HG03139 (cell line): ENCODE measurements at regions not wholly inside any gene's neighbourhood (a gene's known extent, or its start where the extent isn't known, plus 50 kb on each side); places are given as distances from the start of the nearest gene placed in this dataset.

ENCODE experiments used
- ATAC-seq: cut with Tn5 transposase; IDR thresholded peaks from one replicate; pipeline ENCODE4 v1.9.1; 2021; ENCODE audit not compliant: unreplicated experiment

DNA sequence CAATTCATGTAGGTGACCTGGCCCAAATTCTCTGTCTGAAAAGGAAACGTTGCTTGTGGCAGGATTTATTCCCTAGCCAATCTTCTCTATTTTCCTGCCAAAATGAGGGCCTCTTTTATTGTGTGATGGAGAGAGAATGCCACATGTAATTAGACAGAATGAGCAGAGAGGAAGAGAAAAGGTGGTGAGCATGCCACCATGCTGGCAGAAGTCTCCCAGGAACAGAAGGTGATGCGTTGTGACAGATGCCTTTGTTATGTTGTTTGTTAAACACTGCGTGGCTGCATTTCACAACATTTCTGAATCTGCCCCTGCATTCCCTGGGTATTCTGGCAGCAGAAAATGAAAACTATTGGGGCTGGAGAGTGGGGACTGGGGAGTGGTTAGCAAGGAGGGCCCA lies 577.6 kb downstream of the TLR4 start:
- no peak for ATAC-seq

DNA sequence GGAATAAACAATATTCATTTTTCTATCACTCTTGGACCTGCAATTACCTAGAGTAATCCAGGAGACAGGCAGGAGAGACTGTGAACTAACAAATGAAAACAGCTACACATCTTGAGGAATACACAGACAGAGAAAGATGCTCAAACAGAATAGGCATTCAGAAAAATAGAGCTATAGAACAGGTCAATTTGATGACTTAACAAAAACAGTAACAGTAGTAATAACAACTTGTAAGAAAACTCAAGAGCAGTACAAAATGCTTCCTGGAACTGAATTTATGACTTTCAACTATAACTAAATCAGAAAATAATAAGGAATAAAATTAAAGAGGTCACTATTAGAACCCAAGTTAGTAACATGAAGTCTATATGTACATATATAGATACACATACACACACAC lies 579.3 kb downstream of the TLR4 start:
- no peak for ATAC-seq

DNA sequence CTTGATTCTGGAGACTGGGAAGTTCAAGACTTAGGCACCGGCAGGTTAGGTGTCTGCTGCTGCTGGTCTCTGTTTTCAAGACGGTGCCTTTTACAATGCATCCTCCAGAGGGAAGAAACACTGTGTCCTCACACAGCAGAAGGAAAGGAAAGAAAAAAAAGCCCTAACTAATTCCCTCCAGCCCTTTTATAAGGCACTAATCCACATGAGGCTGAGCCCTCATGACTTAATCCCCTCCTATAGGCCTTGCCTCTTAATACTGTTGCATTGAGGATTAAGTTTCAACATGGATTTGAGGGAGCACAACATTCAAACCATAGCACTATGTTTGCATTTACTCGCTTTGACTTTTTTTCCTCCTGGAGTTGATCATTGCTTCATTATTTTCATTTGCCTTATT lies 585.9 kb downstream of the TLR4 start:
- no peak for ATAC-seq

- no peak for ATAC-seq
Observed at GRCh38 chr9:118295413-118295812, 591.2 kb downstream of the TLR4 start.

DNA sequence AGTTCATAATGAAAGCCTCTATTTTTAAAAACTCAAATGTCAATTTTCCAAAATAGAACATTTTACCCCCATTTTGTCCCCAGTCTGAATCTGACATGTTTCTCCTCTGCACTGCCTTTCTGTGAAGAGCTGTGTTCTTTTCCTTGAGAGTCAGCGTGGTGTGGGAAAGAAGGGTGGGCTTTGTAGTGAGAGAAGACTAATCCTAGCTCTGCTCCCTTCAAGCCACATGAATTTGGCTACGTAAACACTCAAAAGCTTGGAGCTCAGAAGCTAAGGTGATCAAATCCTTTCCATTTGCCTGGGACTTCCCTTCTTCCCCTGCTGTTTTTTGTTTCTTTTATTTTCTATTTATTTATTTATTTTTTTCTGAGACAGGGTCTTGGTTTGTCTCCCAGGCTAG lies 598.5 kb downstream of the TLR4 start:
- ATAC-seq, result no peak

DNA sequence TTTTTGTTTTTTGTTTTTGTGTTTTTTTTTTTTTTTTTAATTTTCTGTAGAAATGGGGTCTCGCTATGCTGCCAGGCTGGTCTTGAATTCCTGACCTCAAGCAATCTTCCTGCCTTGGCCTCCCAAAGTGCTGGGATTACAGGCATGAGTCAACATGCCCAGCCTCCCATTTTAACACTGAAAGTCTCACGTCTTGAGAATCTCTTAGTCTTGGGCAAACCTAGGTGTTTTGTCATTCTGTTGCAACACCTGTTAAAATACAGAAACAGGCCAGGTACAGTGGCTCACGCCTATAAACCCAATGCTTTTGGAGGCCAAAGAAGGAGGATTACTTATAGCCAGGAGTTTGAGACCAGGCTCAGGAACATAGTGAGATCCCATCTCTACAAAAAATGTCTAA lies 599.0 kb downstream of the TLR4 start:
- no peak for ATAC-seq

DNA sequence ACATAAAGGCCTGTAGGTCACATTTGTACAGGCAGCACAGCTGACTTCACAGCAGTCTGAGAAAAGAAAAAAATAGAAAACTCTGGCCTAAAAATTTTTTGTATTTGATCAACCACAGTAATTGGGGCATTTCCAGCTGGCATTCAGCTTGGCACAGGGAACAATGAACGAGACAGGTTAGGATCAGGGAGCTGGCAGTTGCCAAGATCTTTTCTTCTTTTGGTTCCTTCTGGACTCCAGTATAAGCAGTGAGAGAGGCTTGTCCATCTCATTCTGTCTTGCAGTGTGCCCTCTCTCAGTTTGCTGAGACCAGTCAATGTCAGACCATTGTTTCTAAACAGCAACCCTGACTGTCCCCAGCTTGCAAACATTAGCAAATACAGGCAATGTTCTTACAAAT lies 601.1 kb downstream of the TLR4 start:
- no peak for ATAC-seq

DNA sequence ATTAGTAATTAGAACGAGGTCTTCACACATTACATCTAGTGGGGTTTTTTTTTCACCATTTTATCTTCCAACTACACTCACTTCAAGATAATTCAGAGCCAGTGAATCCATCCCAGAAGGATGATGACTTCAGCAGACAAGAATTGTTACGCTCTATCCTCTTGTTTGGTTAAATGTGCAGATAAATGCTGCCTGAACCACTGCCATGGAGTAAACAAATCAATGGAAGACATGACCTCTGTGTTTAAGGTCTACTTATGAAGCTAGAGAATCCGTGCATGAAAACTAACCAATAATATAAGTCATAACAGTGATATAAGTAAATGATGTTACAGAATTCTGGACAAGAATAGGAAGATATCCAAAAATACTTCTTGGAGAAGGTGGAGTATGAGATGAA lies 602.6 kb downstream of the TLR4 start:
- no peak for ATAC-seq

- ATAC-seq, result no peak
Observed at GRCh38 chr9:118313965-118314364, 609.8 kb downstream of the TLR4 start.

DNA sequence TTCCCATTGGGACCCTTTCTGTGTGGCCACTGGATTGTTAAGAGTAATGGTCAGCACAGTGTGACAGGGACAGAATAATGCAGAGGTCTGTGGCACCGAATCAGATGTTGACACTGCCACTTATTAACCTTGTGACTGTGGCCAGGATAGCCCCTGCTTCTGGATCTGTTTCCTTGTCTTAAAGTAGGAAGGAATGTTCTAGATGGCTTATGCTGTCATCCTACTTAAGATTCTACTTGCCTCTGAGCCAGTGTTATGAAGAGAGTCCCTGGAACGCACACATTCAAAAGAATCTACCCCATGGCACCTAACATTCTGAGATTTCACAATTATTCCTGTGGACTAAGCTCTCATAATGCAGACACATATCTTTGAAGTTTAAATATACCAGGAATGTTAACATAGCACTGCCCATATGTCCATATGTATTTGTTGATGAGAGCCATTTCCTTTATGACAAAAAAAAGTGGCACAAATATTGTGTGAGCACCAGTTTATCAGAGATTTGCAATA lies 612.7 kb downstream of the TLR4 start:
- ATAC-seq, result no peak

DNA sequence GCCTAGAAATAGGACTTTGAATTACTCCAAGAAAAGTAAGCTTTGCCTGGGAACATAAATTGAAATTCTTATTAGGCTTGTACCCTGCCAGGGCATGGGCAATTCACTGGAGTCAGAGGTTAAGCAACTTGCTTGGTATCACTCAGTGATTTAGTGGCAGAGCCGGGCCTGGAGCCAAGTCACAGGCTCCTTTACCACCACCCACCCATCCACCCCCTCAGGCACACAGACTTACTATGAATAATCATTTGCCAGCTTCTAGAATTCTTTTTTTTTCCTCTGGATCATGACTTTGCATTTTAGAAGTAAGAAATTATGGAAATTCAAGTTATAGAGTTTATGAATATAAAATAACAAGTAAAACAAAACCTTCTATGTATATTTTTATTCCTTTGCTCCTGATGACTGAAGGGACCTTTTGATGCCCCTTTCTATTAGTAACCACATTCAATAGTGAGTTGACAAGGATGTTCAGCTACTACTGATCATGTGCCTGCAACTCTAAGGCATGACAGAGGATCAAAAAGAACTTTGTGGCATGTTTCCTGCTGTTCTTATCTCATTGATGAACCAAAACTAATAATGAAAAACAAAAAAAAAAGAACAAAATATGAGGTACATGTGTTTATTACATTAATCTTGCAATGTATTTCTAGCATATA lies 614.7 kb downstream of the TLR4 start:
- ATAC-seq, result no peak

- ATAC-seq, result no peak
Observed at GRCh38 chr9:118321788-118322187, 617.6 kb downstream of the TLR4 start.

DNA sequence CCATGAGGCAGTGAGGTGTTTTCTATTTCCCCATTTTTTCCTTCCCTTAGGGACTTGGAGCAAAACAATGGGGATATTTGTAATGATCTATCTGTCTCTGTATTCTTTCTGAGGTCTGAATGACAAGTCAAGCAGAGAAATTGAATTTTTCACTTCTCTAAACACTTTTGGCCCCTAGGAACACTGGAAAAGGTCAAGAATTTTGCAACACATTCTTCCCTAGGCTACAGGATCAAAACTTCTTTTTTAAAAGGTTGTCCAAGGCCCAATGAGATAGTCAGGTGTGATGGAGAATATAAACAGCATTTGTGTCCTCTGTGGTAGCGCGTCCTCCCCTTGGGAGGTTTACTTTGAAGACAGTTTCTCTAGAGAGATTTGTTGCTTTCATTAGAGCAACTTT lies 620.5 kb downstream of the TLR4 start:
- no peak for ATAC-seq

- no peak for ATAC-seq
Observed at GRCh38 chr9:118325757-118326156, 621.6 kb downstream of the TLR4 start.

DNA sequence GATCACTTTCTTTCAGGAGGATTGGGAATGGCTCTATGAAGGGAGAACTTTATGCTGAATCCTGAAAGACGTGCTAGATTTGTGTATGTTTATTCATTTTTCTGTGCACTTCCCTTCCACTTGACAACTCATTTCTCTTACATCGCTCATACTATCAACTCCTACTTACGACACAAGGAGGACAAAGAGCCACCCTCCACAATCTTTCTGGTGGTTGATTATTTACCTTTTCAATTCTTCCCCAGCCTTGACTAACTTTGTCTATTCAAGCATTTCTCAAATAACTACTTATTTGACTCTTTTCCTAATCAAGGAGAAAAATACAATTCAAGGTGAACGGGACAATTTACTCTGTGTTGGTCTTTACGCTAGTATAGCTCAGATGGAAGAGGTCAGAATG lies 622.1 kb downstream of the TLR4 start:
- no peak for ATAC-seq

- no peak for ATAC-seq
Observed at GRCh38 chr9:118330191-118330986, 626.2 kb downstream of the TLR4 start.

DNA sequence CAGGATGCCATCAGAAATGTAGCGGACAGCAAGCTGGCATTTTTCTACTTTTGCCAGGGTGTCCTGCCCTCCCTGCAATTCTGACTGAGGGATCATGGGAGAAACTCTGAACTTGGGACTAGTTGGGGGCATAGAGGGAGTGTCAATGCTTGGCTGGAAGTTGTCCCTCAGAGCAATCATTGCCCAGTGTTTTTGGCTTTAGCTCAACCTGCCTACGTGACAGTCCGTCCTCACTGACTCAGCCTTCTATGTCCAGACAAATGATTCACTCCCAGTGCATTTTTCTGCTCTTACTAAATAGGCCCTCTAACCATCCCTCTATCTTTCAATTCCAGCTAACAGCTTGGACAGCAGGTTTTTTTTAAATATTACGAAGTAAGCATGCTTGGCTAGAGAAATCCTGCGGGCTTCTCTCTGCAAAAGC lies 627.4 kb downstream of the TLR4 start:
- no peak for ATAC-seq

- no peak for ATAC-seq
Observed at GRCh38 chr9:118336250-118336942, 632.2 kb downstream of the TLR4 start.

- no peak for ATAC-seq
Observed at GRCh38 chr9:118336943-118337330, 632.7 kb downstream of the TLR4 start.

- no peak for ATAC-seq
Observed at GRCh38 chr9:118360036-118360435, 655.8 kb downstream of the TLR4 start.

DNA sequence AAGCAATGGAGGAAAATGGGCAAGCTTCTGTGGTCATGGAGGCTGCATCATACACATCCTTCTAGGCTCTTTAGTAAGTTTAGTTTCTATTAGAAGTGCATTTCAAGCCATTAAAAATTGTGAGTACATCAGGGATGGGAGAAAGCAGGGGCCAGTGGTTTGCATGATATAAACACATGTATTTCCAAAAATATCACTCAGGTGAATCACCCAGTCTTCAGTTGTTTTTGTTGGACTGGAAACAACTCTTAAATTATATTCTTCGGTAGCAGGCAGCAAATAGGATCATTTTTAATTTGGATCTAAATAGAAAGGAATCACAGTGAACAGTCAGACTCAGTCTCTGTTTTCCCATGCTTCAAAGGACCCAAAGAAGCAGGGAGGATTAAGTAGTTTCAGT lies 657.9 kb downstream of the TLR4 start:
- ATAC-seq, result no peak

- no peak for ATAC-seq
Observed at GRCh38 chr9:118362596-118362995, 658.4 kb downstream of the TLR4 start.
